ENCODE measurements at regions not wholly inside any gene's neighbourhood (a gene's known extent, or its start where the extent isn't known, plus 50 kb on each side); places are given as distances from the start of the nearest gene placed in this dataset.

- TF ChIP-seq CTCF (IDR thresholded peaks at IDR 0.05) (no peak), EP300 (IDR thresholded peaks at IDR 0.05; ENCODE audit: low read depth) (no peak), POLR2A (IDR thresholded peaks at IDR 0.05) (no peak)
Observed at GRCh38 chr1:234737967-234738314, 128.0 kb upstream of the IRF2BP2 start.

All from transverse colon (tissue), 3 donors.